Fibroblast of villous mesenchyme (primary cell): ENCODE measurements at regions not wholly inside any gene's neighbourhood (a gene's known extent, or its start where the extent isn't known, plus 50 kb on each side); places are given as distances from the start of the nearest gene placed in this dataset.

Source experiments
- DNase-seq: peaks from one replicate; pipeline ENCODE4 v3.0.0-alpha.2; 2010; ENCODE audit warnings: low read depth
- H3K4me3 ChIP-seq: 2 replicates; pipeline ENCODE4 v1.5.1; 2011; ENCODE audit warnings: low read depth, mild to moderate bottlenecking, low read length
- TF ChIP-seq, protein P1 (sequence below): IDR thresholded peaks from 2 replicates; pipeline ENCODE4 v1.5.1; 2012; ENCODE audit warnings: low read depth, mild to moderate bottlenecking, low read length; ENCODE audit not compliant: insufficient read depth

- DNase-seq, result no peak
- TF ChIP-seq, protein P1, sequence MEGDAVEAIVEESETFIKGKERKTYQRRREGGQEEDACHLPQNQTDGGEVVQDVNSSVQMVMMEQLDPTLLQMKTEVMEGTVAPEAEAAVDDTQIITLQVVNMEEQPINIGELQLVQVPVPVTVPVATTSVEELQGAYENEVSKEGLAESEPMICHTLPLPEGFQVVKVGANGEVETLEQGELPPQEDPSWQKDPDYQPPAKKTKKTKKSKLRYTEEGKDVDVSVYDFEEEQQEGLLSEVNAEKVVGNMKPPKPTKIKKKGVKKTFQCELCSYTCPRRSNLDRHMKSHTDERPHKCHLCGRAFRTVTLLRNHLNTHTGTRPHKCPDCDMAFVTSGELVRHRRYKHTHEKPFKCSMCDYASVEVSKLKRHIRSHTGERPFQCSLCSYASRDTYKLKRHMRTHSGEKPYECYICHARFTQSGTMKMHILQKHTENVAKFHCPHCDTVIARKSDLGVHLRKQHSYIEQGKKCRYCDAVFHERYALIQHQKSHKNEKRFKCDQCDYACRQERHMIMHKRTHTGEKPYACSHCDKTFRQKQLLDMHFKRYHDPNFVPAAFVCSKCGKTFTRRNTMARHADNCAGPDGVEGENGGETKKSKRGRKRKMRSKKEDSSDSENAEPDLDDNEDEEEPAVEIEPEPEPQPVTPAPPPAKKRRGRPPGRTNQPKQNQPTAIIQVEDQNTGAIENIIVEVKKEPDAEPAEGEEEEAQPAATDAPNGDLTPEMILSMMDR, result no peak
- H3K4me3 ChIP-seq, result no peak overlapping the region
These were observed 384.6 kb upstream of the KLF4 start for GRCh38 chr9:107874137-107874536.

DNA sequence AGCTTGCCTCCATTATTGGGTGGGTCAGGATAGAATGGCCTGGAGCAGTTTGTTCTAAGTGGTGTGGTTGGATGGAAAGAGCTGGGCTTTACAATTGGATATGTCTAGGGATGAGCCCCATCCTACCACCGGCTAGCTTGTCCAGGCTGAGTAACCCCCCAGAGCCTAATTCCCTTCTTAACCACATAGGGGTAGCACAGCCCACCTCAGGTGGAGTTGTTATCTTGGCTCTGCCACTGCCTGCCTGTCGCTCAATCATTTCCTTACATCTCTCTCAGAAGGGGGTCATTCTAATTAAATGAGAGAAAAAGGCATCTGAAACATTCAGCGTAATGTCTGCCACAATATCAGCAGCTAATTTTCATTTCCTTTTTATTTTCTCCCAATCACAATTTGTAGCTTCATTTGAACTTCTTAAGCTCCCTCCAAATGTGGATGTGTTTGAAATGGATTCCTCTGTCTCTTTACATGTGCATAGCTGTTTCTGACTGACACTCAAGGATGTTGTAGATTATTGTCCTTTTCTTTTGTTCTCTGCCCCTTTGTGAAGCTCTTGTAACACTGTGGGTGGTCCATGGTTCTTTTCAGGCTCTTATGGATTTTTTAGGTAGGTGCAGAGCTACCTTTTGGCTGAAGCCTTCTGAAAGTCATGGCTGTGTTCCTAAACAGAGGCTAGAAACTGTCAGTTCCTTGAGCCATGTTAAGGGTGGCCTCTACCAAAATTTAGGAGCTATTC, 383.1 kb upstream of the KLF4 start:
- no peak overlapping the region for H3K4me3 ChIP-seq
- TF ChIP-seq, protein P1, result no peak
- DNase-seq, result no peak

- no peak for DNase-seq
- TF ChIP-seq, protein P1, result no peak
These were observed 381.5 kb upstream of the KLF4 start for GRCh38 chr9:107870927-107871680.

DNA sequence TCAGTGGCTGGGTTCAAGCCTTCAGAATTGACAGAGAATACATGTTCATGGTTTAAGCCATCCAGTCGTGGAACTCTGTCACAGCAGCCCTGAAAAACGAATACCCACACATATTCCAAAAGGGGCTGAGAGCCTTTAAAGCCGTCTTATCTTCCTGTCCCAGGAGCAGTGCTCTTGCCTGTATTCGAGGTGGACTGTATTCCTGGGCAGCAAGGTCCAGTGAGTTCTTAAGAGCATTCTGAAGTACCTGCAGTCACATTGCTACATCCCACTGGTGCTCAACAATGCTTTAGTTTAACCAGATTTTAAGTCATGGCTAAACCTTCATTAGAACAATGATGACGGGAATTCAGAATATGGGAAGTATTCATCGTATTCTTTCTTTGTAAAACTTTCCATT, 380.7 kb upstream of the KLF4 start:
- no peak for DNase-seq
- H3K4me3 ChIP-seq, result no peak overlapping the region
- TF ChIP-seq, protein P1, result no peak

More at GRCh38 chr9:107870927-107871680, 381.5 kb upstream of the KLF4 start:
- H3K4me3 ChIP-seq, result no peak overlapping the region

- no peak overlapping the region for H3K4me3 ChIP-seq
- TF ChIP-seq, protein P1, result no peak
- no peak for DNase-seq
These were observed 379.5 kb upstream of the KLF4 start for GRCh38 chr9:107869111-107869510.

DNA sequence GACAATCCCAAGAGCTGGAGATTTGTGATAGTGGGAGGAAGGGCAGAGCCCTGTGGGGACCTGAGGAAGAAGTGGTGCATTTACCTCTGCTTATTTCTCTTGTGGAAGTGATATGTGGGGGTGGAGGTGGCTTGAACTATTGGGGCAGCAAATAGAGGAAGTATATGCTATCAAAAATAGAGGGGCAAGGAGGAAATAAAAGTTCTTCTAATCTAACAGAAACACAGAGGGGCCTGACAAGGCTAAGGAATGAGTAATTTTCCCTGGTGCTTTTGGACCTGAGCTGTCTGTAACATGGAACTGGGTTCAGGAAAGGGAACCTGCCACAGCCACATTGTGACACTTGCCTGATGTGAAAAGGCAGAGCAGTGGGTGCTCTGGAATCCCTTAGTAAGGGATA, 378.6 kb upstream of the KLF4 start:
- TF ChIP-seq, protein P1, result no peak
- DNase-seq, result no peak
- no peak overlapping the region for H3K4me3 ChIP-seq
